ENCODE measurements at regions not wholly inside any gene's neighbourhood (a gene's known extent, or its start where the extent isn't known, plus 50 kb on each side); places are given as distances from the start of the nearest gene placed in this dataset.

- Histone ChIP-seq H2AFZ (ENCODE audit: low read depth, low read length, severe bottlenecking) (no peak overlapping the region), H3K9me3 (ENCODE audit: insufficient read depth, low read length) (no peaks in the 10 kb centered on the region), H3F3A (ENCODE audit: insufficient read depth) (no peaks in the 10 kb centered on the region), H3K4me3 (ENCODE audit: insufficient read depth, low read length, poor library complexity, severe bottlenecking) (no peak overlapping the region), H3K27ac (ENCODE audit: low read depth, low read length) (no peak overlapping the region), H3K27me3 (ENCODE audit: low read length) (no peaks in the 10 kb centered on the region), H3K4me2 (ENCODE audit: low read depth, low read length, poor library complexity, severe bottlenecking) (no peak overlapping the region), H3K9me2 (replicated peaks; ENCODE audit: insufficient read depth, low read length) (no peaks in the 10 kb centered on the region), H4K20me1 (ENCODE audit: low read depth, low read length) (no peaks in the 10 kb centered on the region), H3K36me3 (ENCODE audit: low read length) (no peaks in the 10 kb centered on the region), H3K79me2 (ENCODE audit: insufficient read depth, low read length) (no peaks in the 10 kb centered on the region), H3K9ac (ENCODE audit: low read length) (no peak overlapping the region)
- TF ChIP-seq CTCF (IDR thresholded peaks at IDR 0.05; ENCODE audit: insufficient read depth, low read length, poor library complexity, severe bottlenecking) = no peak
- no peak for TF ChIP-seq EZH2phosphoT487 (conservative IDR thresholded peaks at IDR 0.05; ENCODE audit: low read length)
Measured at GRCh38 chr9:135010586-135010860, 76.9 kb upstream of the OLFM1 start.

DNA sequence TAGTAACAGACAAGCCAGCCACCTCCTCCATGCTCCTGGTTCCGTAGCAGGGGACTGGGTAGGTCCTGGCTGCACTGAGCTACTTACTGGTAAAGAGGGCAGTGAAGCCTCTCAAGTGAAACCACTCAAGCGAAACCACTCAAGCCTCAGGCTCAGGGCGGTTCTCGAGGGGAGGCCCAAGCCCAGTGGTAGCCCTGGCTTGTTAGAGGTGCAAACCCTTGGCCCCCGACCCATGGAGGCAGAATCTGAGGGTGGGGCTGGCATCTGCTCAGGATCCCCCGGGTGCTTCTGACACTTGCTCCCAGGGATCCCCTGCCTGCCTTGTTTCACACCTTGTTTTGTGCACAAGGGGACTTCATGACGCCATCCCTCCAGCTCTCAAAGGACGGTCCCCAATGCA lies 76.5 kb upstream of the OLFM1 start:
- Histone ChIP-seq H3F3A (ENCODE audit: insufficient read depth) (no peaks in the 10 kb centered on the region), H3K27me3 (ENCODE audit: low read length) (no peaks in the 10 kb centered on the region), H3K4me3 (ENCODE audit: insufficient read depth, low read length, poor library complexity, severe bottlenecking) (no peak overlapping the region), H3K4me2 (ENCODE audit: low read depth, low read length, poor library complexity, severe bottlenecking) (no peak overlapping the region), H3K9me3 (ENCODE audit: insufficient read depth, low read length) (no peaks in the 10 kb centered on the region), H3K79me2 (ENCODE audit: insufficient read depth, low read length) (no peaks in the 10 kb centered on the region), H4K20me1 (ENCODE audit: low read depth, low read length) (no peaks in the 10 kb centered on the region), H3K36me3 (ENCODE audit: low read length) (no peaks in the 10 kb centered on the region), H3K9me2 (replicated peaks; ENCODE audit: insufficient read depth, low read length) (no peaks in the 10 kb centered on the region), H2AFZ (ENCODE audit: low read depth, low read length, severe bottlenecking) (no peak overlapping the region), H3K27ac (ENCODE audit: low read depth, low read length) (no peak overlapping the region), H3K9ac (ENCODE audit: low read length) (no peak overlapping the region)
- no peak for TF ChIP-seq EZH2phosphoT487 (conservative IDR thresholded peaks at IDR 0.05; ENCODE audit: low read length)
- no peak for TF ChIP-seq CTCF (IDR thresholded peaks at IDR 0.05; ENCODE audit: insufficient read depth, low read length, poor library complexity, severe bottlenecking)

DNA sequence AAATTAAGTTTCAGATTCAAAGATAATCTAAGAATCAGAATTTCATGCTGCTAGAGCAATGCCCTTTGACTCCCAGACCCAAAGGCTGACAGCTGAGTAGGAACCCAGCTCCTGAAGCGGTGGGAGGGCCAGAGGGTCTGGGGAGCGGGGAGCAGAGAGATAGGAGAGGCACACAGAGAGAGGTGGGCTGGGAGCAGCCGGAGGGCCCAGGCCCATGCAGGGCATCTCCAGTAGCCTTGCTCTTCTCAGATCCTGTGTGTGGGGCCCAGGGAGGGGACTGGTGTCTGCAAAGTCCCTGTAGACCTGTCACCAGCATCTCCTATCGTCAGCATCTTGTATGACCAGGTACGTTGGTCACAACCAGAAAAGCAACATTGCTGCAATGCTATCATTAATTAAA lies 75.3 kb upstream of the OLFM1 start:
- TF ChIP-seq CTCF (IDR thresholded peaks at IDR 0.05; ENCODE audit: insufficient read depth, low read length, poor library complexity, severe bottlenecking) = no peak
- TF ChIP-seq EZH2phosphoT487 (conservative IDR thresholded peaks at IDR 0.05; ENCODE audit: low read length) = no peak
- no peaks in the 10 kb centered on the region for H3K9me3 ChIP-seq (ENCODE audit: insufficient read depth, low read length)

More for the DNA sequence above, 75.3 kb upstream of the OLFM1 start:
- H3K36me3 ChIP-seq (ENCODE audit: low read length) = no peaks in the 10 kb centered on the region
- H4K20me1 ChIP-seq (ENCODE audit: low read depth, low read length) = no peaks in the 10 kb centered on the region
- H3K27me3 ChIP-seq (ENCODE audit: low read length) = no peaks in the 10 kb centered on the region
- H3K9ac ChIP-seq (ENCODE audit: low read length) = no peak overlapping the region
- H3K4me3 ChIP-seq (ENCODE audit: insufficient read depth, low read length, poor library complexity, severe bottlenecking) = no peak overlapping the region
- no peak overlapping the region for H3K4me2 ChIP-seq (ENCODE audit: low read depth, low read length, poor library complexity, severe bottlenecking)
- H3K79me2 ChIP-seq (ENCODE audit: insufficient read depth, low read length) = no peaks in the 10 kb centered on the region
- H3K9me2 ChIP-seq (replicated peaks; ENCODE audit: insufficient read depth, low read length) = no peaks in the 10 kb centered on the region
- H2AFZ ChIP-seq (ENCODE audit: low read depth, low read length, severe bottlenecking) = no peak overlapping the region
- no peaks in the 10 kb centered on the region for H3F3A ChIP-seq (ENCODE audit: insufficient read depth)
- no peak overlapping the region for H3K27ac ChIP-seq (ENCODE audit: low read depth, low read length)

Measured in SU-DHL-6 (cell line).